Fibroblast of lung (primary cell): ENCODE measurements at regions not wholly inside any gene's neighbourhood (a gene's known extent, or its start where the extent isn't known, plus 50 kb on each side); places are given as distances from the start of the nearest gene placed in this dataset.

ENCODE experiments used
- DNase-seq, 2 donors: peaks; one replicate each; pipeline versions ENCODE4 v3.0.0 to v3.0.0-alpha.2; 2010; ENCODE audit warnings: low read depth in 2 of 2
- H2AFZ ChIP-seq: 2 replicates; pipeline ENCODE4 v1.5.1; 2012; ENCODE audit warnings: low read length, control low read depth, inconsistent platforms
- H3K27ac ChIP-seq: 2 replicates; pipeline ENCODE4 v1.5.1; 2011; ENCODE audit warnings: low read length, control low read depth; ENCODE audit not compliant: insufficient read depth
- H3K27me3 ChIP-seq: 2 replicates; pipeline ENCODE4 v1.5.1; 2011; ENCODE audit warnings: mild to moderate bottlenecking, low read length; ENCODE audit not compliant: control insufficient read depth, insufficient read depth
- H3K36me3 ChIP-seq: 2 replicates; pipeline ENCODE4 v1.5.1; 2011; ENCODE audit warnings: low read length; ENCODE audit not compliant: control insufficient read depth, insufficient read depth
- H3K4me1 ChIP-seq: 2 replicates; pipeline ENCODE4 v1.5.1; 2011; ENCODE audit warnings: low read length; ENCODE audit not compliant: control insufficient read depth, insufficient read depth; ENCODE audit errors: extremely low read depth
- H3K4me2 ChIP-seq: 2 replicates; pipeline ENCODE4 v1.5.1; 2011; ENCODE audit warnings: low read length, control low read depth; ENCODE audit not compliant: insufficient read depth; ENCODE audit errors: extremely low read depth
- H3K4me3 ChIP-seq, 4 experiments: fragments of 200-600 bp in 1 of 4; sonication (generic) in 1 of 4; replicated peaks in 1 of 4; 2 replicates each; pipeline ENCODE4 v1.5.1; 2011 to 2016; ENCODE audit warnings: low read length in 4 of 4, low read depth in 3 of 4, mild to moderate bottlenecking in 3 of 4, control low read depth in 2 of 4, inconsistent platforms in 1 of 4, mixed read lengths in 1 of 4; ENCODE audit not compliant: insufficient read depth in 1 of 4; ENCODE audit errors: control extremely low read depth in 1 of 4
- H3K79me2 ChIP-seq: 2 replicates; pipeline ENCODE4 v1.5.1; 2012; ENCODE audit warnings: mild to moderate bottlenecking, low read length, inconsistent platforms; ENCODE audit not compliant: control insufficient read depth, insufficient read depth
- H3K9ac ChIP-seq: 2 replicates; pipeline ENCODE4 v1.5.1; 2011; ENCODE audit warnings: mild to moderate bottlenecking, low read length, control low read depth; ENCODE audit not compliant: insufficient read depth
- H3K9me3 ChIP-seq: 2 replicates; pipeline ENCODE4 v1.5.1; 2012; ENCODE audit warnings: low read depth, low read length; ENCODE audit not compliant: control insufficient read depth, insufficient read depth
- H4K20me1 ChIP-seq: 2 replicates; pipeline ENCODE4 v1.5.1; 2011; ENCODE audit warnings: low read length; ENCODE audit not compliant: control insufficient read depth, insufficient read depth; ENCODE audit errors: extremely low read depth
- CTCF ChIP-seq, 2 donors: IDR thresholded peaks in 1 of 2; conservative IDR thresholded peaks in 1 of 2; 1 replicate in 1 of 2; 2 replicates in 1 of 2; pipeline ENCODE4 v1.5.1; 2011 to 2012; ENCODE audit warnings: low read length in 2 of 2, control low read depth in 1 of 2, inconsistent platforms in 1 of 2, low read depth in 1 of 2, mild to moderate bottlenecking in 1 of 2
- EZH2 ChIP-seq: IDR thresholded peaks from 2 replicates; pipeline ENCODE4 v1.5.1; 2012; ENCODE audit warnings: low read length, control low read depth, mild to moderate bottlenecking; ENCODE audit errors: missing control alignments

GRCh38 chr10:125515571-125515970 lies 167.4 kb downstream of the TEX36 start:
- Histone ChIP-seq H3K4me2 (no peak overlapping the region), H3K27ac (no peak overlapping the region), H3K36me3 (no peaks in the 10 kb centered on the region), H3K27me3 (no peaks in the 10 kb centered on the region), H3K9me3 (no peaks in the 10 kb centered on the region), H4K20me1 (no peaks in the 10 kb centered on the region), H3K4me1 (no peaks in the 10 kb centered on the region), H2AFZ (no peak overlapping the region), H3K4me3 (no peak overlapping the region), H3K9ac (no peak overlapping the region), H3K79me2 (no peaks in the 10 kb centered on the region)
- TF ChIP-seq EZH2 (no peak), CTCF (conservative IDR thresholded peaks at IDR 0.05 in 1 of 2, IDR thresholded peaks at IDR 0.05 in 1 of 2; ENCODE audit: low read depth in 1 of 2, low read length in 2 of 2) (no peak)
- no peak for DNase-seq

DNA sequence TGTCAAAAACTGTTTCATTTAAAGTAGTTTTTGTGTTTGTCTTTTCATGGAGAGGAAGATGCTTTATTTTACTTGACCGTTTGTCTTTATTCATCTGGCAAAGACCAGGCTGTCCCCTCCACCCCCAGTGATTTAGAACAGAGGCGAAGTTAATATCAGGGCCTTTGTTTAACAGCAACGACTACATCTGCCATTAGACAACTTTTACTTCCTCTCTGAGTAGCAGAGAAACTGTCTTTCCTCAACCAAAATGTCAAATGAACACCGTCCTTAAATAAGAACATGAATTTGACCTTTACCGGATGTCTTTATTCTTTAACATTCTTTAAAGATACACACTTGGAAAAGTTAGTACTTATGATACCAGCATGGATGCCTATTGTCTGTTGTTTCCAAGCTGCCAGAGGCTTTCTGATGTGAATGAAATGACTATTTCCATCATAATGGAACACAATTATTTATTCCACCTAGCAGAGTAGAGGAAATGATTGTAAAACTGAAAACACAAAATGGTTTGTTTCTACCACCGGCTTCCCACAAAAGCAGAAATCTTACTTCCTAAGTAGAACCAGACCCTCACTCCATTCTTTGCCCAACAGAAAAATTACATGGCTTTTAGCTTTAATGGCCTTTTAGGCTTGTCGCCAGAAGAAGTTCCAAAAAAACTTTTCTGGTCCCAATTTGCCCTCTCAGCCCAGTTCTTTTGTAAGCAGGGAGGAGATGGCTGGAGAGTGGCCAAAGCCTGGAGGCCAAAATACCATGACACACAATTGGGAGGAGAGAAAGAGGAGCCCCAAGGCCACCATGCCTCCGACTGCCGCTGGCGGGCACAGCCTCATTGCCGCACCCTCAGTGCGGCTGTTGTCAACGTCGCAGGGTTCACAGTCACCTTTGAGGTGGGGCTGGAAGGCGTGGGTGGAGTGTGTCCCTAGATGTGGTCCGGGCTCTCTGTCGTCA lies 168.5 kb downstream of the TEX36 start:
- no peak overlapping the region for H3K4me2 ChIP-seq
- no peak overlapping the region for H3K9ac ChIP-seq
- H3K27me3 ChIP-seq, result no peaks in the 10 kb centered on the region
- no peaks in the 10 kb centered on the region for H3K4me1 ChIP-seq
- no peak overlapping the region for H2AFZ ChIP-seq
- no peaks in the 10 kb centered on the region for H3K36me3 ChIP-seq
- TF ChIP-seq EZH2, result no peak
- TF ChIP-seq CTCF (conservative IDR thresholded peaks at IDR 0.05 in 1 of 2, IDR thresholded peaks at IDR 0.05 in 1 of 2; ENCODE audit: low read depth in 1 of 2, low read length in 2 of 2), result no peak
- no peaks in the 10 kb centered on the region for H4K20me1 ChIP-seq
- no peaks in the 10 kb centered on the region for H3K9me3 ChIP-seq
- no peak for DNase-seq
- H3K27ac ChIP-seq, result no peak overlapping the region
- H3K79me2 ChIP-seq, result no peaks in the 10 kb centered on the region
- no peak overlapping the region for H3K4me3 ChIP-seq

DNA sequence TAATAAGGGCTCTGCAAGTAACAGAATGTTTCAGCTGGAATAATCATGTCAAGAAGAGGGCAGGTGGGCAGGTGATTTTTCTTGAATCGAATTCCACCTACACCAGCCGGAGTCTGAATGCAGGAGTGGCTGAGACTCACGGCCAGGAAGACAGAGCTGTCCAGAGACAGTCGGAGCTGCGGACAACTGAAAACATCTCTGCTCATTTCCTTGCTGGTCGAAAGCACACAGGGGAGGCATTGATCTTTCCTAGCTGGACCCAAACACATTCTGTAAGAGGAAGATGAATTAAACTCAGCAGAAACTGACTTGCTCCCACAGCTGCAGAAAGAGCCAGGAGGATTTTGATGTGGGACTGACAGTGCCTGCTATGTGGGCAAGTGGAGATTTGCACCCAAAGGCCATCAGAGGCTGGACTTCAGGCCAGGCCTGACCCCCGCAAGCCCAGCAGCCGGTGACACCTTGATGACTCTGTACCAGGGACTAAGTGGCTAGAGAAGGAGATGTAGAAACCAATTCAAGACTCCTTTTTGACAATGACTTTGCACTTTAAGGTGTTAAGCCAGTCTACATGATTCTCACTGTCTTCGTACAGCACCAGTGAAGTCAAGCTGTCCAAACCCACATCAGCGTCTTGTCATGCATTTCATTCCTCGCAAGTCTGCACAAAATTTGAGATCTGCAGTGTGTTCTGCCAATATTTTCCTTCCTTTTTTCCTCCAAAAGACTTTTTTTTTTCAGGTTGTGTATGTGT lies 169.4 kb downstream of the TEX36 start:
- Histone ChIP-seq H3K36me3 (no peaks in the 10 kb centered on the region), H3K4me1 (no peaks in the 10 kb centered on the region), H4K20me1 (no peaks in the 10 kb centered on the region), H3K4me2 (no peak overlapping the region), H3K27ac (no peak overlapping the region), H2AFZ (no peak overlapping the region), H3K9me3 (no peaks in the 10 kb centered on the region), H3K27me3 (no peaks in the 10 kb centered on the region), H3K4me3 (no peak overlapping the region), H3K9ac (no peak overlapping the region), H3K79me2 (no peaks in the 10 kb centered on the region)
- no peak for DNase-seq
- TF ChIP-seq CTCF (conservative IDR thresholded peaks at IDR 0.05 in 1 of 2, IDR thresholded peaks at IDR 0.05 in 1 of 2; ENCODE audit: low read depth in 1 of 2, low read length in 2 of 2), result no peak
- TF ChIP-seq EZH2, result no peak
